Kidney (tissue), 13 donors: ENCODE measurements at regions not wholly inside any gene's neighbourhood (a gene's known extent, or its start where the extent isn't known, plus 50 kb on each side); places are given as distances from the start of the nearest gene placed in this dataset.

ENCODE experiments used
- DNase-seq, 5 donors: peaks; one replicate each; pipeline ENCODE4 v3.0.0-alpha.2; 2013 to 2020
- FAIRE-seq: peaks from 2 replicates; lab custom pipeline; 2012; peaks lifted over from hg19 to GRCh38; lab: Jason Lieb, UNC
- H3K27ac ChIP-seq, 2 donors: one replicate each; pipeline ENCODE4 v1.7.0; 2013; ENCODE audit warnings: low read depth in 2 of 2, low read length in 2 of 2, inconsistent platforms in 1 of 2
- H3K27me3 ChIP-seq: one replicate; pipeline ENCODE4 v1.7.1; 2013; ENCODE audit warnings: low read length, inconsistent platforms; ENCODE audit not compliant: control insufficient read depth, insufficient read depth
- H3K36me3 ChIP-seq, 3 donors: one replicate each; pipeline versions ENCODE4 v1.7.0 to v1.7.1; 2013; ENCODE audit warnings: low read length in 3 of 3, control low read depth in 1 of 3, inconsistent platforms in 1 of 3; ENCODE audit not compliant: insufficient read depth in 3 of 3, control insufficient read depth in 2 of 3
- H3K4me1 ChIP-seq, 3 donors: one replicate each; pipeline versions ENCODE4 v1.7.0 to v1.7.1; 2013; ENCODE audit warnings: low read length in 3 of 3, inconsistent platforms in 1 of 3, low read depth in 1 of 3; ENCODE audit not compliant: control insufficient read depth in 2 of 3, insufficient read depth in 2 of 3
- H3K4me3 ChIP-seq, 3 donors: one replicate each; pipeline versions ENCODE4 v1.7.0 to v1.8.1; 2013; ENCODE audit warnings: low read length in 3 of 3, control low read depth in 1 of 3, inconsistent platforms in 1 of 3
- H3K9ac ChIP-seq, 3 donors: one replicate each; pipeline versions ENCODE4 v1.7.0 to v1.7.1; 2013; ENCODE audit warnings: low read length in 3 of 3, control low read depth in 1 of 3, inconsistent platforms in 1 of 3
- H3K9me3 ChIP-seq, 3 donors: one replicate each; pipeline versions ENCODE4 v1.7.0 to v1.7.1; 2013; ENCODE audit warnings: low read length in 3 of 3, control low read depth in 1 of 3, inconsistent platforms in 1 of 3; ENCODE audit not compliant: control insufficient read depth in 2 of 3, insufficient read depth in 1 of 3
- intact Hi-C: fragments of 100-400 bp; cut with DNase I; formaldehyde crosslinking; loops from one replicate; pipeline ENCODE4 v1.11.1; 2022
- TF ChIP-seq, protein P1 (sequence below): IDR thresholded peaks from 3 replicates; pipeline ENCODE4 v1.5.1; 2012; ENCODE audit warnings: mild to moderate bottlenecking, moderate library complexity, borderline replicate concordance; ENCODE audit not compliant: insufficient read depth; ENCODE audit errors: extremely low read depth
- donor health status: control.
- donor health status: control.
- donor health status: control.
- donor health status: control.
- donor health status: control.
- donor health status: DM: yes; HTN: yes; CAD: no.
- donor health status: Normal renal cell carcinoma (clear cell type).

GRCh38 chr2:216971593-216971992 is 111.7 kb upstream of the TNP1 start:
- no peaks in the 10 kb centered on the region for H3K36me3 ChIP-seq
- no peaks in the 10 kb centered on the region for H3K27me3 ChIP-seq
- no peak overlapping the region for H3K4me3 ChIP-seq
- no peak for FAIRE-seq
- TF ChIP-seq, protein P1, sequence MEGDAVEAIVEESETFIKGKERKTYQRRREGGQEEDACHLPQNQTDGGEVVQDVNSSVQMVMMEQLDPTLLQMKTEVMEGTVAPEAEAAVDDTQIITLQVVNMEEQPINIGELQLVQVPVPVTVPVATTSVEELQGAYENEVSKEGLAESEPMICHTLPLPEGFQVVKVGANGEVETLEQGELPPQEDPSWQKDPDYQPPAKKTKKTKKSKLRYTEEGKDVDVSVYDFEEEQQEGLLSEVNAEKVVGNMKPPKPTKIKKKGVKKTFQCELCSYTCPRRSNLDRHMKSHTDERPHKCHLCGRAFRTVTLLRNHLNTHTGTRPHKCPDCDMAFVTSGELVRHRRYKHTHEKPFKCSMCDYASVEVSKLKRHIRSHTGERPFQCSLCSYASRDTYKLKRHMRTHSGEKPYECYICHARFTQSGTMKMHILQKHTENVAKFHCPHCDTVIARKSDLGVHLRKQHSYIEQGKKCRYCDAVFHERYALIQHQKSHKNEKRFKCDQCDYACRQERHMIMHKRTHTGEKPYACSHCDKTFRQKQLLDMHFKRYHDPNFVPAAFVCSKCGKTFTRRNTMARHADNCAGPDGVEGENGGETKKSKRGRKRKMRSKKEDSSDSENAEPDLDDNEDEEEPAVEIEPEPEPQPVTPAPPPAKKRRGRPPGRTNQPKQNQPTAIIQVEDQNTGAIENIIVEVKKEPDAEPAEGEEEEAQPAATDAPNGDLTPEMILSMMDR, result no peak
- H3K27ac ChIP-seq, result no peak overlapping the region
- intact Hi-C loops, result no loop called here
- no peak for DNase-seq
- H3K9ac ChIP-seq, result no peak overlapping the region
- H3K4me1 ChIP-seq, result no peaks in the 10 kb centered on the region
- H3K9me3 ChIP-seq, result no peaks in the 10 kb centered on the region

DNA sequence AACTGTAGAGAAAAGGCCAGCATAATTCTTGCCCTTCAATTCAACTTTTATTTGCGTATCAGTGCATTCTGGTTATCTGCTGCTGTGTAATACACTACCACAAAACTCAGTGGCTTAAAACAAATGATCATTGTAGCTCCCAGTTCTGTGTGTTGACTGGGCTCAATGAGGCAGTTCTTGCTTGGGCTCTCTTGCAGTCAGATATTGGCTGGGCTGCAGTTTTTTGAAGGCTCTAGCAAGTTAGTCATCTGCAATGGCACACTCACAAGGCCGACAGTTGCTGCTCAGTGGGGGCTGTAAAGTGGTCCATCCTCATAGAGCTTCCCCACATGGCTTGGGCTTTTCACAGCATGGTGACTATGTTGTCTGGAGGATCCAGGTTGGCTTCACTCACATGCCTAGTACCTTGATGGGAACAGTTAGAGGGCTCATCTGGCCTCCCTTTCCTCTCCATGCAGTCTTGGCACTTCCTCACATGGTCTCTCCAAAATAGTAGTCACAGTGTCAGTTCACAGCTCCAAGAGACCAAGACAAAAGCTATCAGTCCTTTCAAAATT is 110.6 kb upstream of the TNP1 start:
- no peak overlapping the region for H3K9ac ChIP-seq
- no peak overlapping the region for H3K4me3 ChIP-seq
- H3K27ac ChIP-seq, result no peak overlapping the region
- no peaks in the 10 kb centered on the region for H3K9me3 ChIP-seq
- TF ChIP-seq, protein P1, result no peak
- intact Hi-C loops, result no loop called here
- H3K36me3 ChIP-seq, result no peaks in the 10 kb centered on the region
- FAIRE-seq (no peak), DNase-seq (no peak)
- no peaks in the 10 kb centered on the region for H3K27me3 ChIP-seq
- no peaks in the 10 kb centered on the region for H3K4me1 ChIP-seq

DNA sequence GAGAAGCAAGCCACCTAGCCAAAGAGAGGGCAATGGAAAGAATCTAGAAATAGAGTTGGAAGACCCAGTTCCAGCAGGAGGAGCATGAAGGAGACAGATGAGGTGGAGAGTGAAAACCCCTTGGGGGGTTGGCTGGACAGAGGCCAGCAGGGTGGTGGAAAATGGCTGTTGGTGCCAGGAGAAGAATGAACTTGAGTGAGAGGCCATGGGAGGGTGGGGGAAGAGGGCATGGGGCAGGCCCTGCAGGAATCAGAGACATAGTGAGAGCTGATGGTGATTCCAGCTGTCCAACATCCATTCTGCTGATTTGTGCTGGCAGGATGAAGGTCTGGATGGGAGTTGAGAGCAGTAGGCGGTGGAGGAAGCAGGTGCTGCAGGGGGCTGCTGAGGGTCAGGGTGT is 108.0 kb upstream of the TNP1 start:
- H3K4me3 ChIP-seq, result no peak overlapping the region
- no peak for FAIRE-seq
- DNase-seq, result no peak

More for the DNA sequence above, 108.0 kb upstream of the TNP1 start:
- TF ChIP-seq, protein P1, result no peak
- intact Hi-C loops, result no loop called here
- Histone ChIP-seq H3K4me1 (no peaks in the 10 kb centered on the region), H3K27me3 (no peaks in the 10 kb centered on the region), H3K9ac (no peak overlapping the region), H3K27ac (no peak overlapping the region), H3K9me3 (peaks cover 0 to 2% (median 0%) of the 10 kb centered on the region in 3 donors), H3K36me3 (no peaks in the 10 kb centered on the region)
